H1 (cell line): ENCODE measurements at regions not wholly inside any gene's neighbourhood (a gene's known extent, or its start where the extent isn't known, plus 50 kb on each side); places are given as distances from the start of the nearest gene placed in this dataset.

Experiments used
- CTCF ChIA-PET: fragments of 300-600 bp; sonication (Branson Sonifier 250); formaldehyde crosslinking; loops from one replicate; lab custom pipeline; 2021; ENCODE audit not compliant: partially characterized antibody; lab: Charles Lee
- POLR2A ChIA-PET: fragments of 300-600 bp; sonication (Branson Sonifier 250); formaldehyde crosslinking; loops from one replicate; lab custom pipeline; 2021; ENCODE audit warnings: inconsistent platforms; ENCODE audit not compliant: partially characterized antibody; lab: Charles Lee
- DNase-seq, 2 experiments: peaks; one replicate each; pipeline versions ENCODE4 v3.0.0 to v3.0.0-alpha.2; 2010 to 2022; ENCODE audit warnings: low spot score in 2 of 2, low read depth in 1 of 2, mixed read lengths in 1 of 2
- FAIRE-seq: peaks from 2 replicates; lab custom pipeline; 2011; peaks lifted over from hg19 to GRCh38; lab: Jason Lieb, UNC
- H2AFZ ChIP-seq: 2 replicates; pipeline ENCODE4 v1.8.1; 2012; ENCODE audit warnings: low read length, inconsistent platforms
- H2AK5ac ChIP-seq: 2 replicates; pipeline ENCODE4 v1.6.1; 2013; ENCODE audit warnings: low read depth, low read length
- H2BK120ac ChIP-seq: replicated peaks from 2 replicates; pipeline ENCODE3; 2013; ENCODE audit warnings: low read depth, low read length, inconsistent platforms
- H2BK12ac ChIP-seq: 2 replicates; pipeline ENCODE4 v1.6.1; 2013; ENCODE audit warnings: low read depth, low read length
- H2BK15ac ChIP-seq: 2 replicates; pipeline ENCODE4 v1.6.1; 2013; ENCODE audit warnings: low read length
- H2BK20ac ChIP-seq: 2 replicates; pipeline ENCODE4 v1.6.1; 2013; ENCODE audit warnings: low read length
- H2BK5ac ChIP-seq: 2 replicates; pipeline ENCODE4 v1.6.1; 2013; ENCODE audit warnings: low read depth, low read length
- H3K14ac ChIP-seq: 2 replicates; pipeline ENCODE4 v1.6.1; 2013; ENCODE audit warnings: inconsistent platforms; ENCODE audit not compliant: insufficient read length
- H3K18ac ChIP-seq: 2 replicates; pipeline ENCODE4 v1.6.1; 2013; ENCODE audit warnings: low read length; ENCODE audit errors: extremely low read depth
- H3K23ac ChIP-seq: 2 replicates; pipeline ENCODE4 v1.6.1; 2013; ENCODE audit warnings: inconsistent platforms; ENCODE audit not compliant: insufficient read length
- H3K23me2 ChIP-seq: 2 replicates; pipeline ENCODE4 v1.6.1; 2013; ENCODE audit warnings: low read depth, low read length
- H3K27ac ChIP-seq: 2 replicates; pipeline ENCODE4 v1.6.1; 2011; ENCODE audit warnings: low read depth, low read length, inconsistent platforms
- H3K27me3 ChIP-seq, 4 experiments: replicated peaks in 1 of 4; 1 replicate in 1 of 4; 2 replicates in 3 of 4; pipeline versions ENCODE4 v1.6.1 to v1.8.1; 2011 to 2013; ENCODE audit warnings: low read length in 3 of 4, mild to moderate bottlenecking in 3 of 4, inconsistent platforms in 2 of 4, mixed read lengths in 2 of 4, moderate library complexity in 1 of 4; ENCODE audit not compliant: control insufficient read depth in 3 of 4, insufficient read depth in 3 of 4; ENCODE audit errors: extremely low read depth in 1 of 4
- H3K36me3 ChIP-seq, 4 experiments: 2 replicates each; pipeline versions ENCODE4 v1.6.1 to v1.8.1; 2011 to 2013; ENCODE audit warnings: mild to moderate bottlenecking in 4 of 4, low read length in 3 of 4, moderate library complexity in 2 of 4, control low read depth in 1 of 4, inconsistent platforms in 1 of 4; ENCODE audit not compliant: insufficient read depth in 4 of 4, control insufficient read depth in 2 of 4
- H3K4ac ChIP-seq: replicated peaks from 2 replicates; pipeline ENCODE3; 2013; ENCODE audit warnings: low read length, low read depth, mixed read lengths, inconsistent platforms; ENCODE audit not compliant: insufficient read length
- H3K4me1 ChIP-seq, 4 experiments: replicated peaks in 1 of 4; 1 replicate in 1 of 4; 2 replicates in 3 of 4; pipeline versions ENCODE4 v1.6.1 to v1.8.1; 2011 to 2013; ENCODE audit warnings: low read length in 3 of 4, inconsistent platforms in 2 of 4, mixed read lengths in 1 of 4; ENCODE audit not compliant: insufficient read depth in 4 of 4, control insufficient read depth in 3 of 4
- H3K4me2 ChIP-seq, 2 experiments: 2 replicates each; pipeline versions ENCODE4 v1.6.1 to v1.8.1; 2011 to 2013; ENCODE audit warnings: low read depth in 2 of 2, low read length in 2 of 2, control low read depth in 1 of 2, inconsistent platforms in 1 of 2, mild to moderate bottlenecking in 1 of 2; ENCODE audit not compliant: insufficient read depth in 1 of 2
- H3K4me3 ChIP-seq, 4 experiments: fragments of 200-600, 300-600 bp in 1 of 4; sonication (generic), shearing (Covaris generic), sonication (Bioruptor Twin) in 1 of 4; 2 replicates each; pipeline versions ENCODE4 v1.5.1 to v1.8.1; 2011 to 2016; ENCODE audit warnings: low read length in 4 of 4, low read depth in 3 of 4, control low read depth in 2 of 4, inconsistent platforms in 2 of 4, mild to moderate bottlenecking in 2 of 4, mixed read lengths in 1 of 4, moderate library complexity in 1 of 4; ENCODE audit not compliant: insufficient read depth in 2 of 4; ENCODE audit errors: extremely low read depth in 1 of 4
- H3K56ac ChIP-seq: replicated peaks from 2 replicates; pipeline ENCODE3; 2013; ENCODE audit warnings: low read depth, mild to moderate bottlenecking, mixed read lengths, low read length, inconsistent platforms; ENCODE audit not compliant: insufficient read length
- H3K79me1 ChIP-seq: 2 replicates; pipeline ENCODE4 v1.6.1; 2013; ENCODE audit warnings: low read depth, low read length, control low read depth
- H3K79me2 ChIP-seq, 2 experiments: 2 replicates each; pipeline versions ENCODE4 v1.6.1 to v1.8.1; 2012 to 2013; ENCODE audit warnings: low read length in 2 of 2, mild to moderate bottlenecking in 2 of 2, inconsistent platforms in 1 of 2; ENCODE audit not compliant: insufficient read depth in 2 of 2, control insufficient read depth in 1 of 2
- H3K9ac ChIP-seq, 4 experiments: replicated peaks in 1 of 4; 1 replicate in 1 of 4; 2 replicates in 3 of 4; pipeline versions ENCODE4 v1.6.1 to v1.8.1; 2011 to 2013; ENCODE audit warnings: low read depth in 3 of 4, low read length in 3 of 4, control low read depth in 2 of 4, mild to moderate bottlenecking in 2 of 4, moderate library complexity in 2 of 4, inconsistent platforms in 1 of 4; ENCODE audit errors: extremely low read depth in 1 of 4
- H3K9me3 ChIP-seq, 2 experiments: 2 replicates each; pipeline versions ENCODE4 v1.6.1 to v1.8.1; 2012 to 2013; ENCODE audit warnings: mild to moderate bottlenecking in 2 of 2, moderate library complexity in 2 of 2, control low read depth in 1 of 2, inconsistent platforms in 1 of 2, low read depth in 1 of 2, low read length in 1 of 2, mixed read lengths in 1 of 2; ENCODE audit not compliant: insufficient read depth in 2 of 2
- H4K20me1 ChIP-seq, 2 experiments: replicated peaks in 1 of 2; 2 replicates each; pipeline versions ENCODE3 to v1.8.1; 2011 to 2013; ENCODE audit warnings: inconsistent platforms in 2 of 2, low read length in 2 of 2, mild to moderate bottlenecking in 1 of 2; ENCODE audit not compliant: insufficient read depth in 2 of 2, control insufficient read depth in 1 of 2
- H4K5ac ChIP-seq: 2 replicates; pipeline ENCODE4 v1.6.1; 2013; ENCODE audit warnings: low read length, low read depth, mixed read lengths, inconsistent platforms; ENCODE audit not compliant: insufficient read length
- H4K8ac ChIP-seq: 2 replicates; pipeline ENCODE4 v1.8.0; 2013; ENCODE audit warnings: mild to moderate bottlenecking, moderate library complexity, low read length, inconsistent platforms; ENCODE audit not compliant: insufficient read depth; ENCODE audit errors: extremely low read depth
- H4K91ac ChIP-seq: replicated peaks from 2 replicates; pipeline ENCODE3; 2013; ENCODE audit warnings: low read length, mixed read lengths, inconsistent platforms; ENCODE audit not compliant: insufficient read length
- CBX5 ChIP-seq: fragments of 300-800, 300-1000 bp; sonication (generic); IDR thresholded peaks from 2 replicates; pipeline ENCODE4 v1.7.1; 2016; ENCODE audit warnings: antibody characterized with exemption, low read length, low read depth
- GABPA ChIP-seq: IDR thresholded peaks from 2 replicates; pipeline ENCODE4 v1.6.1; 2011; ENCODE audit warnings: mild to moderate bottlenecking, low read length, moderate library complexity, borderline replicate concordance; ENCODE audit not compliant: insufficient read depth
- HDAC2 ChIP-seq, 2 experiments: fragments of 300-600 bp in 1 of 2; sonication (generic) in 1 of 2; IDR thresholded peaks; 2 replicates each; pipeline ENCODE4 v1.6.1; 2011 to 2012; ENCODE audit warnings: low read depth in 2 of 2, low read length in 2 of 2, mild to moderate bottlenecking in 2 of 2, moderate library complexity in 2 of 2, borderline replicate concordance in 1 of 2, inconsistent platforms in 1 of 2
- KDM4A ChIP-seq: IDR thresholded peaks from one replicate; pipeline ENCODE4 v1.7.1; 2012; ENCODE audit warnings: low read depth, mild to moderate bottlenecking, moderate library complexity, low read length, inconsistent platforms; ENCODE audit not compliant: severe bottlenecking
- SIRT6 ChIP-seq: IDR thresholded peaks from one replicate; pipeline ENCODE4 v1.7.1; 2012; ENCODE audit warnings: low read length, inconsistent platforms
- WGBS, 2 experiments: shearing (Covaris generic) in 1 of 2; methylation state at CpG; one replicate each; pipeline versions ENCODE4 v1.1.6 to v1.1.7; 2013 to 2015; ENCODE audit warnings: low lambda C conversion rate in 2 of 2, mixed read lengths in 2 of 2, inconsistent platforms in 1 of 2, low coverage in 1 of 2, missing lambda C conversion rate in 1 of 2; ENCODE audit not compliant: insufficient replicate concordance in 2 of 2, insufficient coverage in 1 of 2, insufficient read length in 1 of 2; ENCODE audit errors: extremely low coverage in 1 of 2, missing lambda C conversion rate in 1 of 2; 5-methylcytosine and 5-hydroxymethylcytosine counted together

DNA sequence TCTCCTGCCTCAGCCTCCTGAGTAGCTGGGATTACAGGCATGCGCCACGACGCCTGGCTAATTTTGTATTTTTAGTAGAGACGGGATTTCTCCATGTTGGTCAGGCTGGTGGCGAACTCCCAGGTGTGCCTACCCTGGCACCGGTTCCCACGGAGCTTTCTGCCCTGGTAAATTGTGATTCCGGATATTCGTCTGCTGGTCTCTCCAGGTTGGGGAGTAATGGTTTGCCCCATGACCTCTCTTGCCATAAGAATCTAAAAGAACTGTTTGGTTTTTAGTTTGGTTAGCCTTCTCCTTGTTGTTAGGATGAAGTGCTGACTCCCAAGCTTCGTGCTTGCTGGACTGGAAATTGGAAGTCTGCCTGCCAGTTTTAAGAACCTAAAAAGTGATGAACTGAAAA lies 223.8 kb downstream of the BCAS1 start:
- Histone ChIP-seq H3K23me2 (no peaks in the 10 kb centered on the region), H3K14ac (no peak overlapping the region), H2BK12ac (no peak overlapping the region), H3K4me3 (no peak overlapping the region), H3K9me3 (no peaks in the 10 kb centered on the region), H4K91ac (no peak overlapping the region), H3K79me1 (no peaks in the 10 kb centered on the region), H3K18ac (no peak overlapping the region), H2BK5ac (no peak overlapping the region), H2AK5ac (no peak overlapping the region), H3K23ac (no peak overlapping the region), H2BK120ac (no peak overlapping the region), H3K27me3 (no peaks in the 10 kb centered on the region)
- WGBS, 2 experiments = 95% methylated on average over 10 of the region's 10 CpGs; no CpG with 5 or more reads in 1 of the 2 experiments
- CTCF ChIA-PET = interaction anchor here (1.5 kb wide), 1 partner anchor 93 kb away, joined by 3 read pairs; no protein-coding TSS in a partner anchor
- TF ChIP-seq GABPA = no peak
- no peak for TF ChIP-seq KDM4A
- no peak for TF ChIP-seq HDAC2 (IDR thresholded peaks at IDR 0.05; ENCODE audit: borderline replicate concordance in 1 of 2, low read depth in 2 of 2, low read length in 2 of 2)
- TF ChIP-seq SIRT6 = no peak
- no peak for TF ChIP-seq CBX5
- TF ChIP-seq, all 59 proteins: peak for 0
- Histone ChIP-seq H3K9ac (no peak overlapping the region), H3K27ac (no peak overlapping the region), H4K5ac (no peak overlapping the region), H4K8ac (no peak overlapping the region), H3K4me1 (peaks cover 0 to under 1% (median 0%) of the 10 kb centered on the region in 4 experiments; a peak in 2 of 7 replicates), H4K20me1 (no peaks in the 10 kb centered on the region), H2AFZ (no peak overlapping the region), H3K56ac (no peak overlapping the region), H3K79me2 (no peaks in the 10 kb centered on the region), H3K4me2 (no peak overlapping the region), H2BK20ac (no peak overlapping the region), H3K36me3 (no peaks in the 10 kb centered on the region), H2BK15ac (no peak overlapping the region), H3K4ac (no peak overlapping the region)
- no peak for DNase-seq
- FAIRE-seq = no peak
- POLR2A ChIA-PET = interaction anchor here (1.3 kb wide), 1 partner anchor 20 kb away, joined by 3 read pairs; no protein-coding TSS in a partner anchor
